NCI-H345 treated with DMSO at 0.1 percent for 48 hours (cell line): ENCODE measurements at regions not wholly inside any gene's neighbourhood (a gene's known extent, or its start where the extent isn't known, plus 50 kb on each side); places are given as distances from the start of the nearest gene placed in this dataset.
A peak's percentile ranks its signal among the peaks of the same experiment; 100 is the strongest.
"Not testable (repeated sequence)": the region's sequence is repeated elsewhere in the genome, so short reads cannot be mapped to it uniquely, and the experiment has no call there.

Source experiments
- DNase-seq: peaks from one replicate; lab custom pipeline; 2025; ENCODE audit not compliant: unreplicated experiment; lab: John Stamatoyannopoulos, UW

DNA sequence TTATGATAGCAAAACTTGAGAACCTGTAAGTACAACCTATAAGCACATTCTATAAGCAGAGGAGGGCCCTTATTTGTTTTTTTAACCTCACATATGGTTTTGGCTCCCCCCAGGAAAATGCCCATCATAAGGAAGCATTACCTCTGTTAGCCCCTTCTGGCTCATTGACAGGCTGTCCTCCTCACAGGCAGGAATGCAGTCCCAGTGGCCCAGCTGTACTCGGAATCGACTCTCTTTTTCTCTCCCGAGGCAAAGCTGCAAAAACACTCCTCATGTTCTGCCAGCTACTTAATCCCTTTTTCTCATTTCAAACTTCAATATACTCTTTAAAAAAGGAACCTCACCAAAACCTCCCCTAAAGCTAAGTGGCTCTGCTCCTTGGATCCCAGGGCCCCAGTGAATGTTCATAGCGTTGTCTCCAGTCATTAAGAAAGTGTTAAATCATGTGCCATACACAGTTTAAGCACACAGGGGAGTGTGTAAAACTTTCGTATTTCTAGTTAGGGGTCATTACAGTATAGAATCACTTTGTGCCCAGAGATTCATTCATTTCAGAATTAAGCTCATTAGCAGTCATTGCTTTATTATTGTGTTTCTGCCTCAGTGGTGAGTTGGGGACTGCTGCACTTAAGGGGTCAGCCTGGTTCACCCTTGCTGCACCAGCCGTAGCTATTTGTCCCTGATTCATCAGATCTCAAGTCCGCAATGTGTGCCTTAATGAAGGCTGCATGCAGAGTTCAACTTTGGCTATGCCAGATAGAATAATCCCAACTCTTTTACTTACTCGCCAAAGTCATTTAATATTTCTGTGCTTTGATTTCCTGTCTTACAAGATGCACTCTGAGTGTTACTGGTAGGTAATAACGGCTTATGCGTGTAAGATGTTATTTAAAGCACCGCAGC is 57.6 kb downstream of the JRKL start:
- DNase-seq: no peak

DNA sequence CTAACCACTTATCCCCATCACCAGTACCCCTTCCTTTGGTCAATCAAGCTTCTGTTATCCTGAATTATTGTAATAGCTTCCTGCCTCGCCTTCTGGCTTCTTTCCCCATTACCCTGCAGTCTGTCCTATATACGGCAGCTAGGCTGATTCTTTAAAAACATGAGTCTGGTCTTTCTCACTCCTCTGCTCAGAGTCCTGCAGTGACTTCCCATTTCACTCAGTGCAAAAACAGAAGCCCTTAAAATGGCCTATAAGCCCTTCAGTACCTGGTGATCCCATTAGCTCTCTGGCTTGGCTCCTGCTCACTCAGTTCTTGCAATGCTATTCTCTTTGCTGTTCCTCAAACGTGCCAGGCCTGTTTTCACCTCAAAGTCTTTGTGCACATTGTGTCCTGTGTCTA is 58.4 kb downstream of the JRKL start:
- DNase-seq: no peak

DNA sequence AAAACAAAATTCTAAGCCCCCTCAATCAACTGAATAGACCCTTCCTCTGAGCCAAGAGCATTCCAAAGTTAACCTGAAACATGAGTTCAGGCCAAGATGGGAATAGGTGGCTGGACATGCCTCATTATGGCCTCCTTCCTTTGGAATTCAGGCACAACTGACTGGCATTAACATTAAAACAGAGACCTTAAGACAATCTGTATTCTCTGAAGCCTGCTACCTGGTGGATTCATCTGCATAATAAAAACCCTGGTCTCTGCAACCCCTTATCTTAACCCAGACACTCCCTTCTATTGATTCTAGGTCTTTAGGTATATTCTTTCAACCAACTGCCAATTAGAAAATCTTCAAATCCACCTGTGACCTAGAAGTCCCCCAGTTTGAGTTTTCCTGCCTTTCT is 66.3 kb downstream of the JRKL start:
- DNase-seq: no peak

DNA sequence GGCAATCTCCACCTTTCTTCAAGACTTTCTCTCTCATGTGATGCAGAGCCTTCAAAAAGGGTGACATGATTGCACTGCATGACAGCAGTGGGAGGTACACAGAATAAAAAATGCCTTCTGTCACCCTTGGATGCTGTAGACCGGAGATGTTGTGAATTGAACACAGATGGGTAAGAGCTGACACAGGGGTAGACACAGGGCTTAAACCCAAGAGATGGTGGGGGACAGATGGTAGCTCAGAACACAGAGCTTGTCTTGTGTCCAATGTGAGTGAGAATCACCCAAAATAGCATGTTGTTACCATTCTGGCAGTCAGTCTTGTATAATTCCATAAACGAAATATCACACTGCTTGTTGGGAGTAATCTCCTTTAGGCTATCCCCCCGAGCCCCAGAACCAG is 69.9 kb downstream of the JRKL start:
- no peak for DNase-seq

DNA sequence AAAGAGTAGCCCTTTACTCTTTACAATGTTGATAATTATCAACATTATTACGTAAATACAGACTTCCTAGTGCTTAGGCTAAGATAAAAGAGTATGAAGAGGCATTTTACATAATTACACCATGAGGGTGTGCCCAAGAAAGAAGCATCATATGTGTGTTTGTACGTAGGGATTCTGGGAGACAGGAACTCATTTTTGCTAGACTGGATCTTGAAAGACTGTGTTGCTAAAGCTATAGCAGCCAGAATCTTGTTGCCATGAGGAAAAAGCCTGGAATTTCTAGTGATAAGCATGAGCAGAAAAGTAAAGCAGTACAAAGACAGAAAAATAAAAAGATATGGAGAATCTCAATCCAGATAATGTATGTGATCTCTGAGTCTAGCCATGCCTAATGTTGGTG is 72.1 kb downstream of the JRKL start:
- no peak for DNase-seq

DNA sequence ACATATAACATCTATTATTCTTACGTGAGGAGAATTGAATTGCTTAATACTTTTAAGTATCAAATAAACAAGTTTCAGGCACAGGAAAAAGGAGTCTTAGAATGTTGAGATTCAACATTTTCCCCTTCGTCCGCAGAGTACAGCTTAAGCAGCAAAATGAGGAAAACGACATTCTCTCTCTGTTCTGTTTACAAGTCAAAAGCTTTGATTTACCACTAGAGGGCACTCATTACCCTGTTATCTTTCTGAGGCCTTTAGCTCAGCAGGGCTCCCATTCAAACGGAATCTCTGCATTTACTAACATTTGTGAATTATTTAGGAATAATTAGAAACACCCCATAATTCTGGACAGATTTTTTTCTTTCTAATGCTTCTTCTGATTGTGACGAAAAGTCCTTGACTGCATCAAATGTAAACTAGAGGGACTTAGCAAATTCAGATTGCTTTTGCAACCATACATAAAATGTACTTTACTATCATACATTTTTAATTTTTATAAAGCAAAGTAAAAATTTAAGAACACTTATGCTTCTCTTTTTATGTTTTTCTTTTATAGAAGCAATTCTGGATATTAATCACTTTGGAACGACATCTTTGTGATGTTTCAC is 75.0 kb downstream of the JRKL start:
- peak; percentile 92 for DNase-seq

DNA sequence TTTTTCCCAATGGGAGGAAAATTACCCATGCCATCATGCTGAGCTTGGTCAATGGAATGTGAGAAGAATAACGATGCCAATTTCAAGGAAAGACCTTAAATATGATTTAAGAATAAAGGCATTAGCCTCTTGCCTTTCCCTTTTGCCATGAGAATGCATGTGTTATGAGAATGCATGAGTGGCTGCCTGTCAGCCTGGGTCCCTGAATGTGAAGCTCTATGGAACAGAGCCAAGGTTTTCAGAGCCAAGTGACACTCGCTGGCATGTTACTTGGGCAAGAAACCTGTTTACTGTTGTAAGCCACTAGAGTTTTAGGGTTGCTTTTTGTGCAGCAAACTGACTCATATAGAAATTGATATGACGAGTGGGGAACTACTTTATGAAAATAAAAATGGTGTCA is 75.7 kb downstream of the JRKL start:
- DNase-seq: peak; percentile 3

DNA sequence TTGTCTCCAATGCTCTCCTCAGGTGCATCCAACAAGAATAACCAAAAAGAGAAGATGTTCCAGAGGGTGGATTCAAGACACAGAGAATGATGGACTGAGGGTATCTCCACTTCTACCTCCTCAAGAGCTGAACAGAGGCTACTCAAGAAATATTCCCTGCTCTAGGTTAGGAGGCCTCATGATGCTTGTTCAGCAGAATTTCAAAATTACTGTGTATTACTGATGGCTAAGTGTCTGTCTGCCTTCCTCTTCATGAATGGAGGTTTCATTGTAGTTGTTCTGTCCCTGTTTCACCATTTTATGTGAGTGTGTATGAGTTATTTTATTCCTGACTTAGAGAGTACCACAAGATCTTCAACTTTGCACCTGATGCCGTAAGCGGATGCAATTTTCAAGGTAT is 76.8 kb downstream of the JRKL start:
- DNase-seq: no peak

DNA sequence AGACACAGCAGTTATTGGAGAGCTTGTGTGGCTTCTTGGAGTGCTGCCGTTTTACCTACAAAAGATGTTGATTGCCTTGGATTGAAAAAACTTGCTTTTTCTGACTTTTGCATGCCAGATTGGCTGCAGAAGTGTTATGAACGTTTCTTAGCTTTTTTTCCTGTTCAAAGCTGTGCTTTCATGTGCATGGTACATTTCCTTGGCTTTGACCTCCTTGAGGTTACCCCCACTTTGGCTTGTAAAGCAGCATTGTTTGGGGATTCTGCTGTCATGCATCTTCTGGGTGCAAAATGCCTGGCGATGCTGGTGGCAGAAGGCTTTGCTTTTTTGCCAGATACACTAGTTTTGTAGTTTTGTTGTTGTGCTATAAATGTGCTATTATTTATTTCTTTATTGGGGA is 80.0 kb downstream of the JRKL start:
- no peak for DNase-seq

DNA sequence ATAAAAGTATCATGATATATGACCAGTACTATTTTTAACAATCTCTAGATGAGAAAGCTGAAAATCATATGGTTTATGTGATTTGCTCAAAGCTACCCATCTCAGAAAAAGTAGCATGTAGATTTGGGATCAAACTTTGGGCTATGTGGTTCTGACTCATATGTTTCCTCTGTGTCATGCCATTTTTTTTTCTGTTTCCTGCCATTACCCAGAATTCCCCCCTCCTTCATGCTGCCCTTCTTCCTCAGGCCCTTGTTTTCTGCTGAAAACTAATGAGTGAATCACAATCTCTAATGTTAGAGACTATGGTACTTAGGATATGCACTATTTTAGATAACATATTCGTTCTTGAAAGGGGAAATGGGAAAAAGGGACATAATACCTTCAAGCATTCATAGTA is 80.7 kb downstream of the JRKL start:
- DNase-seq: no peak

DNA sequence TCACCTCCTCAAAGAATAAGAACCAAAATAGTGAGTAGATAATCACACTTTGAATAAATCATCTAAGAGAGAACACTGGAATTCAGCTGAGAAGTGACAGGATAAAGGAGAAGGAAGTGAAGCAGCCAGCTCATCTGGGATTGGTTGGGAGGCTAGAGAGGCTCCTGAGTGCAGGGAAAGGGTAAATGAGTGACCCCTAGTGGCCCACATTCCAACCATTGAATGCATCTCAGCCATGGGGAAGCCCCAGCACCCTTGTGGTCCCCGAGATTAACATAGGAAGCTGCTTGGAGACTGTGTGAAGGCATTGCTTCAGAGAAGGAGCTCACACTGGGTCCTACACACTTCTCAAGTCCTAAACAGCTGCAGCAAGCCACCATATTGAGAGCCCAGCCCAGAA is 82.3 kb downstream of the JRKL start:
- no peak for DNase-seq

DNA sequence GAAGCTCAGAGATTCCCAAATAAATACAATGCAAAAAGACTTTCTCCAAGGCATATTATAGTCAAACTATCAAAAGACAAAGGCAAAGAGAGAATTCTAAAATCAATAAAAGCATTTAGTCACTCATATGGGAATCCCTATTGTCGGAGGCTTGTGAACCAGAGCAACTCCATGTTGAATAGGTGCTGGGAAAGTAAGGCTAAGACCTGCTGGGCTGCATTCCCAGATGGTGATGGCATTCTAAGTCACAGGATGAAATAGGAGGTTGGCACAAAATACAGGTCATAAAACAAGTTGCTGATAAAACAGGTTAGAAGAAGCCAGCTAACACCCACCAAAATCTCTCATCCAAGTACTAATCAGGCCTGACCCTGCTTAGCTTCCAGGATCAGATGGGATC is 84.5 kb downstream of the JRKL start:
- DNase-seq: no peak

DNA sequence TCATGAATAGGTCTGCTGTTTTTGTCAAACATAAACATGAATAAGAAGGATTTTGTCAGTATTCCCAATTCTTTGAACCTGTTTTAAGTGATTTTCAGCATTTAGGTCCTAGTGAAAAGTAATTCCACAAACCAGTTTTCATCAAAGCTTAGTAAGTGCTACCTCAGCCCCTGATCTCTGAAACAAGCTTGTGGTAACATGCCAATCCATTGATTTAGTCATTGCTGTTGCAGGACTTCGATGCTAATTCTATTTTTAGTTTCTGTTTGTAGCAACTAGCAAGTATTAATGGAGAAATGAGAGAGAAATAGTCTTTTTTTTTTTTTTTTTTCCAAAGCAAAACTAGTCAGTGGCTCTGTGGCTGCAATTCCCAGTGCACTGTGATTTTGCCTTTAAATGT is 91.4 kb downstream of the JRKL start:
- DNase-seq: no peak

DNA sequence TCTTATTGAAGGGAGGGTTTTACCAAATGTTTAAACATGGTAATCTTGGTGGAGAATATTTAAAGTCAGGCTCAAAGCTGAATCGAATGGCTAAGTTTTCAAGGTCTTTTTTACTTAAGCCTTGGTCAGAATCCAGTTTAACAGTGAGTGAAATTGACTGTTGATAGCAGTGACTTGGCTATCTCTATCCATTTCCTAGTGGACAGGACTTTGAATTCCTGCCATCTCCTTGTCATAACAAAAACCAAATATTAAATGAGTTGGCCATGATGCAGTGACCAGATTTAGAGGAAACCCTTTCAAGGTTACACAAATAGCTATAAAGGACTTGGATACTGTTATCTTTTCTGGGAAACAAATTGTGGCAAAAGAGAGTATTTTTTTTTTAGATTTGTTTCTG is 92.0 kb downstream of the JRKL start:
- DNase-seq: no peak

DNA sequence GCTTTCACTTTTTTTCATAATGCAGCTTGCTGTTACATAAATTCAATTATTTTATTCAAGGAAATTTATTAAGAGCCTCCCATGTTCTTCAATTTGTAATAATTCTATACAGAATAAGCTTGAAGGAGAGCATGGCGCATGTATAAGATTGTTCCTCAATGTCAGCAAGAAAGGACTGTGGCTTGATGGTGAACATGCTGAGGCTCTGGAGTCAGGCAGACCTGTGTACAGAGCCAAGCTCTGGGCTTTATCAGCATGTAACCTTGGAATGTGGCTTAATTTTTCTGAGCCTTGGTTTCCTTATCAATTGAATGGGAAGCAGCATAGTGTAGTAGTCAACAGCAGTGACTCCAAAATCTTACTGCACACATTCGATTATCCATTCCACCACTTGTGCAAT is 92.4 kb downstream of the JRKL start:
- DNase-seq: no peak

DNA sequence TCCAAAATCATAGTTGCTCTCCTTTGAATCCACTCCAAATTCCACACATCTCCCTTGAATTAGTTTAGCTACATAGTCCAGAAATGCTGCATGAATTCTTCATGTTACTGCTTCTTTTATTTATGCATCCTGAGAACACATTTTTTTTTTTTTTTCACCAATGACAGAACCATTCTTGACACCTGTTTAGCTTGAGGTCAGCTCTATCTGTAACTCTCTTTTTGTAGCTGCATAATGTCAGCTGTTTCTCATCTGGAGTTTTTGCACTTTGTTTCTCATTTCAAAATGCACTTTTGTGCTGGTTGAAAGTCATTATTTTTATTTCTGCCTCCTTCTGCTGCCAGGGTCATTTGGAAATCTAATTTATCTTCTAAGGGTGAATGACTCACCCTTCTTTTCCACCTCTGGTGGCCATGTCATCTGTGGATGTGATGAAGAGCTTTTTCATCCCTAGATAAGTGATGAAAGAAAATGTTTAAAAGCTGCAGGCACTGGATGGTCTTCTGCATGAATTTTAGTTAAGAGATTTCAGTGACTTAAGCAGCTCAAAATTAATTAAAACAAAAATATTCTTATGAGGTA is 93.7 kb downstream of the JRKL start:
- DNase-seq: no peak

DNA sequence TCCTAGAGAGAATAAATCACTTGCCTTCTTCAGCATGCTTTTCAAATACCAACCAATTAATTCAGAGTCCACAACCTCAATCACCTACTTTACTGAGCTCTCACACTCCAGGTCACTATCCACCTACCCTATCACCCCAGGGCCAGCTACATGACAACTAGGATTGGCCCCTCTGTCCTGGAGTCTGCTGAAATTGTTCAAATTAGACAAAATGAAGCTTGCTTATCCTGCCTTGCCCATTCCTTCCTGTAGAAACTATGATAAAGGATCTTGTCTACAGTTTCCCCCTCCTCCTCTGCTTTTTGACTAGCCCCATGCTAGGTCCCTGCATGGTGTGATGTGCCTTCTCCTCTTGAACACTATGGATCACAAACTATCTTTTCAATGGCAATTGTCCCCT is 94.5 kb downstream of the JRKL start:
- DNase-seq: no peak

DNA sequence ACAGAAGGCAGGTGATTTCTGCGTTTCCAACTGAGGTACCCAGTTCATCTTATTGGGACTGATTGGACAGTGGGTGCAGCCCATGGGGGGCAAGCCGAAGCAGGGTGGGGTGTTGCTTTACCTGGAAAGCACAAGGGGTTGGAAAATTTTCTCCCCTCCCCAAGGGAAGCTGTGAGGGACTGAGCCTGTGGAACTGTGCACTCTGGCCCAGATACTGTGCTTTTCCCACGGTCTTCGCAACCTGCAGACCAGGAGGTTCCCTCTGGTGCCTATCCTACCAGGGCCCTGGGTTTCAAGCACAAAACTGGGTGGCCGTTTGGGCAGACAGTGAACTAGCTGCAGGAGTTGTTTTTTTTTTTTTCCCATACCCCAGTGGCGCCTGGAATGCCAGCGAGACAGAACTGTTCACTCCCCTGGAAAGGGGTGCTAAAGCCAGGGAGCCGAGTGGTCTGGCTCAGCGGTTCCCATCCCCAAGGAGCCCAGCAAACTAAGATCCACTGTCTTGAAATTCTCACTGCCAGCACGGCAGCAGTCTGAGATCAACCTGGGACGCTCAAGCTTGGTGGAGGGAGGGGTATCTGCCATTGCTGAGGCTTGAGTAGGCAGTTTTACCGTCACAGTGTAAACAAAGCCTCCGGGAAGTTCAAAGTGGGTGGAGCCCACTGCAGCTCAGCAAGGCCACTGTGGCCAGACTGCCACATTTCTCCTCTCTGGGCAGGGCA is 97.2 kb downstream of the JRKL start:
- no peak for DNase-seq

DNA sequence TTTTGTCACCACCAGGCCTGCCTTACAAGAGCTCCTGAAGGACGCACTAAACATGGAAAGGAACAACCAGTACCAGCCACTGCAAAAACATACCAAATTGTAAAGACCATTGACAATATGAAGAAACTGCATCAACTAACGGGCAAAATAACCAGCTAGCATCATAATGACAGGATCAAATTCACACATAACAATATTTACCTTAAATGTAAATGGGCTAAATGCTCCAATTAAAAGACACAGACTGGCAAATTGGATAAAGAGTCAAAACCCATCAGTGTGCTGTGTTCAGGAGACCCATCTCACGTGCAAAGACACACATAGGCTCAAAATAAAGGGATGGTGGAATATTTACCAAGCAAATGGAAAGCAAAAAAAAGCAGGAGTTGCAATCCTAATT is 99.1 kb downstream of the JRKL start:
- not testable (repeated sequence) for DNase-seq

DNA sequence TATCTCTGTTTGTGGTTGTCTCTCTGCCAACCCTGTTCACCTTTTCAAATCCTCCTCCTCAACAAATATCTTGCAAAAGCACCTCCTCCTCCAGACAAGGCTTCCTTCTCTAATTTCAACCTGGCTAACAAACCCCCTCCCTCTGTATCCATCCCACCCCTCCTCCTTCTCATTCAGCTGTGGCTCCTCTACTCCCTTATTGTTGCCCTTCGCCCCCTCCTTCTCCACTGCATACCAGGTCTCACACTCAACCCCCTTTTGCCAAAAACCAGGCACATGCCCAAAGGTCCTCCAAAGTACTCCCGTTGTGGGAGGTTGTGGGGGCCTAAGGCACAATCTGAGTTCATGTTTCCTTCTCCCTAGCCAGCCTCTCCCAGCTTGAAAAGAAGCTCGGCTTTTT is 110.6 kb downstream of the JRKL start:
- no peak for DNase-seq

DNA sequence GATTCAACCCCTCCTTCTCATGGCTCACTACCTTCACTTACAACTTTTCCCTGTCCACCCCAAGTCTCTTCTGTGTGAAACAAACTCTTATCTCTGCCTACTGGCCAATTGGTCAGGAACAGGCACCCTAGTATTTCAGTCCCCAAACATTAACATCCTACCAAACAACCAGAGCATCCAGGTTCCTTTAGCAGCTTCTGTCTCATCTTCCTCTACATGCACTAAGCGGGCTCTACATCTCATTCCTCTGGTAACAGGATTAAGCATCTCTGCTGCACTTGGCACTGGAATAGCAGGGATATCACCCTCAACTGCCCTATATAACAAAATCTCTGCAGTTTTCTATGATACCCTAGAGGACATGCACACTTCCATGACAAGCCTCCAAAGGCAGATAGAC is 116.2 kb downstream of the JRKL start:
- DNase-seq: no peak

DNA sequence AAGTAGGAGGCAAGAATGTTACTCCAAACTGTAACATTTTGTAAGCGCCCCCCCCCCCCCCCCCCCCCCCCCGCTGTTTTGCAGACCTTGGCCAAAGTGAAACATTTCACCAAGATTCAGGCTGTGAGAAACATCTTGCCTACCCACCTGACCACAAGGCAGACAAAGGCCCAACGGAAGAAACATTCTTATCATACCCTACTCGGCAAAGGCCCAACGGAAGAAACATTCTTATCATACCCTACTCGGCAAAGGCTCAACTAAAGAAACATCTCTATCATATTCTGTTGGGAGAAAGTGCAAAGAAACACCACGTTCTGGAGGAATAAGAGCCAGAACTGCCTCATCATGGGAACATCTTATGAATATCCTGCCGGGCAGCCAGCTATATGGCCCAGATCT is 117.1 kb downstream of the JRKL start:
- DNase-seq: no peak
